MCF 10A (cell line): ENCODE measurements at regions not wholly inside any gene's neighbourhood (a gene's known extent, or its start where the extent isn't known, plus 50 kb on each side); places are given as distances from the start of the nearest gene placed in this dataset.
A peak's percentile ranks its signal among the peaks of the same experiment; 100 is the strongest.

Source experiments
- BruUV-seq: library from RNA; stranded (reverse); fragments of 400-500 nt; replicated peaks from 2 replicates; lab custom pipeline; 2021; lab: Mats Ljungman, UMichigan
- CTCF ChIA-PET: fragments of 300-600 bp; sonication (Branson Sonifier 250); formaldehyde crosslinking; extraction: SDS; loops from one replicate; lab custom pipeline; 2021; ENCODE audit warnings: antibody characterized with exemption, inconsistent platforms; lab: Yijun Ruan, JAX
- POLR2A ChIA-PET: fragments of 300-600, 350-650 bp; sonication (Branson Sonifier 250); formaldehyde crosslinking; extraction: SDS; loops from one replicate; lab custom pipeline; 2020; ENCODE audit warnings: antibody characterized with exemption, inconsistent platforms; lab: Yijun Ruan, JAX
- DNase-seq: peaks from one replicate; pipeline ENCODE4 v3.0.0-alpha.2; 2018; ENCODE audit not compliant: unreplicated experiment
- H3K27ac Mint-ChIP-seq: one replicate; pipeline ENCODE4 v1.8.0; 2022; ENCODE audit warnings: mild to moderate bottlenecking, low read depth, mixed read lengths; ENCODE audit not compliant: unreplicated experiment
- H3K27me3 Mint-ChIP-seq: one replicate; pipeline ENCODE4 v1.8.0; 2022; ENCODE audit warnings: mixed read lengths; ENCODE audit not compliant: insufficient read depth, unreplicated experiment
- H3K36me3 Mint-ChIP-seq: one replicate; pipeline ENCODE4 v1.8.0; 2022; ENCODE audit warnings: mild to moderate bottlenecking, moderate library complexity, mixed read lengths; ENCODE audit not compliant: insufficient read depth, unreplicated experiment
- H3K4me1 Mint-ChIP-seq: one replicate; pipeline ENCODE4 v1.8.0; 2022; ENCODE audit warnings: mixed read lengths; ENCODE audit not compliant: insufficient read depth, unreplicated experiment
- H3K4me3 Mint-ChIP-seq: one replicate; pipeline ENCODE4 v1.8.0; 2022; ENCODE audit warnings: mild to moderate bottlenecking, moderate library complexity, mixed read lengths; ENCODE audit not compliant: unreplicated experiment
- H3K9me3 Mint-ChIP-seq: one replicate; pipeline ENCODE4 v1.8.0; 2022; ENCODE audit warnings: mixed read lengths; ENCODE audit not compliant: unreplicated experiment
- CTCF ChIP-seq: fragments of 200-600 bp; IDR thresholded peaks from one replicate; pipeline ENCODE4 v1.8.0; 2022; ENCODE audit warnings: antibody characterized with exemption, mild to moderate bottlenecking; ENCODE audit not compliant: unreplicated experiment
- intact Hi-C: fragments of 100-400 bp; cut with micrococcal nuclease; formaldehyde crosslinking; loops from 2 replicates; pipeline ENCODE4 v1.14.1; 2022

- DNase-seq = no peak
- TF ChIP-seq CTCF = no peak
- BruUV-seq = no TSS peak
- ChIA-PET CTCF (no interaction called here), POLR2A (interaction anchor here (0.6 to 1.2 kb wide), 2 partner anchors 23 to 1020 kb away, joined by 3 to 4 read pairs; no protein-coding TSS in a partner anchor)
- Mint-ChIP-seq H3K4me3 (no peak overlapping the region), H3K9me3 (no peaks in the 10 kb centered on the region), H3K4me1 (peaks cover 7% of the 10 kb centered on the region), H3K36me3 (no peaks in the 10 kb centered on the region), H3K27me3 (no peaks in the 10 kb centered on the region), H3K27ac (peak overlapping the region; percentile 68)
- intact Hi-C loops = no loop called here
Observed at GRCh38 chr20:52896348-52896747, 75.8 kb upstream of the TSHZ2 start.

GRCh38 chr20:52895701-52896100 is 76.5 kb upstream of the TSHZ2 start:
- no peak overlapping the region for H3K4me3 Mint-ChIP-seq
- H3K36me3 Mint-ChIP-seq = no peaks in the 10 kb centered on the region
- peaks cover 7% of the 10 kb centered on the region for H3K4me1 Mint-ChIP-seq
- no peaks in the 10 kb centered on the region for H3K9me3 Mint-ChIP-seq
- DNase-seq = no peak
- intact Hi-C loops = no loop called here
- BruUV-seq = no TSS peak
- TF ChIP-seq CTCF = no peak
- no peaks in the 10 kb centered on the region for H3K27me3 Mint-ChIP-seq
- H3K27ac Mint-ChIP-seq = no peak overlapping the region
- ChIA-PET POLR2A (interaction anchor here (0.6 kb wide), 1 partner anchor 1020 kb away, joined by 3 read pairs; no protein-coding TSS in a partner anchor), CTCF (interaction anchor here (1.1 kb wide), 1 partner anchor 8 kb away, joined by 4 read pairs; no protein-coding TSS in a partner anchor)

GRCh38 chr20:52895235-52895634 is 76.9 kb upstream of the TSHZ2 start:
- no peak for TF ChIP-seq CTCF
- intact Hi-C loops = no loop called here
- no peaks in the 10 kb centered on the region for H3K36me3 Mint-ChIP-seq
- no peak overlapping the region for H3K4me3 Mint-ChIP-seq
- DNase-seq = no peak
- ChIA-PET CTCF (interaction anchor here (1.1 kb wide), 1 partner anchor 9 kb away, joined by 4 read pairs; no protein-coding TSS in a partner anchor), POLR2A (interaction anchor here (0.6 to 1.1 kb wide), 2 partner anchors 9 to 106 kb away, joined by 3 to 6 read pairs; no protein-coding TSS in a partner anchor)
- no TSS peak for BruUV-seq
- H3K27me3 Mint-ChIP-seq = no peaks in the 10 kb centered on the region
- no peak overlapping the region for H3K27ac Mint-ChIP-seq
- no peaks in the 10 kb centered on the region for H3K9me3 Mint-ChIP-seq
- H3K4me1 Mint-ChIP-seq = peaks cover 7% of the 10 kb centered on the region

- Mint-ChIP-seq H3K27ac (no peak overlapping the region), H3K36me3 (no peaks in the 10 kb centered on the region), H3K4me3 (no peak overlapping the region), H3K9me3 (no peaks in the 10 kb centered on the region), H3K27me3 (no peaks in the 10 kb centered on the region), H3K4me1 (peaks cover 7% of the 10 kb centered on the region)
- intact Hi-C loops = no loop called here
- ChIA-PET POLR2A (interaction anchor here (0.6 to 1.4 kb wide), 3 partner anchors 10 to 1010 kb away, joined by 3 to 4 read pairs (median 4); no protein-coding TSS in a partner anchor), CTCF (interaction anchor here (0.8 to 0.9 kb wide), 2 partner anchors 299 to 1306 kb away, joined by 3 read pairs; no protein-coding TSS in a partner anchor)
- DNase-seq = no peak
- no peak for TF ChIP-seq CTCF
- no TSS peak for BruUV-seq
Observed at GRCh38 chr20:52893498-52893897, 78.7 kb upstream of the TSHZ2 start.
